Naive thymus-derived CD4-positive, alpha-beta T cell (primary cell): ENCODE measurements at regions not wholly inside any gene's neighbourhood (a gene's known extent, or its start where the extent isn't known, plus 50 kb on each side); places are given as distances from the start of the nearest gene placed in this dataset.

ENCODE experiments used
- ATAC-seq: fragments of 150-1000 bp; cut with Tn5 transposase; 2 replicates; pipeline ENCODE4 v1.10.0; 2021; ENCODE audit warnings: mild to moderate bottlenecking, moderate library complexity
- CTCF ChIA-PET: fragments of 350-600 bp; sonication (Branson Sonifier 250); formaldehyde crosslinking; loops from one replicate; lab custom pipeline; 2021; ENCODE audit warnings: antibody characterized with exemption; lab: Charles Lee
- POLR2A ChIA-PET: fragments of 350-600 bp; sonication (Branson Sonifier 250); formaldehyde crosslinking; loops from one replicate; lab custom pipeline; 2021; ENCODE audit warnings: antibody characterized with exemption, inconsistent platforms; lab: Charles Lee
- DNase-seq, 9 donors: peaks; one replicate each; pipeline versions ENCODE4 v3.0.0 to v3.0.0-alpha.2; 2020 to 2022; ENCODE audit warnings: mixed read lengths in 1 of 9
- H3K27ac ChIP-seq: one replicate; pipeline ENCODE4 v1.7.0; 2013; ENCODE audit warnings: mild to moderate bottlenecking, low read depth, low read length, moderate library complexity
- H3K27me3 ChIP-seq, 2 donors: one replicate each; pipeline ENCODE4 v1.7.0; 2013; ENCODE audit warnings: low read length in 2 of 2, mild to moderate bottlenecking in 2 of 2, moderate library complexity in 2 of 2; ENCODE audit not compliant: control insufficient read depth in 2 of 2, insufficient read depth in 2 of 2
- H3K36me3 ChIP-seq, 3 experiments: 1 replicate in 2 of 3; 2 replicates in 1 of 3; pipeline ENCODE4 v1.7.0; 2013; ENCODE audit warnings: low read length in 3 of 3, mild to moderate bottlenecking in 3 of 3, moderate library complexity in 1 of 3; ENCODE audit not compliant: insufficient read depth in 3 of 3, control insufficient read depth in 2 of 3
- H3K4me1 ChIP-seq, 2 donors: one replicate each; pipeline ENCODE4 v1.7.0; 2013; ENCODE audit warnings: low read length in 2 of 2, mild to moderate bottlenecking in 2 of 2, moderate library complexity in 1 of 2; ENCODE audit not compliant: control insufficient read depth in 2 of 2, insufficient read depth in 2 of 2
- H3K4me3 ChIP-seq: 2 replicates; pipeline ENCODE4 v1.7.0; 2013; ENCODE audit warnings: mild to moderate bottlenecking, low read length
- H3K9me3 ChIP-seq, 3 experiments: 1 replicate in 2 of 3; 2 replicates in 1 of 3; pipeline ENCODE4 v1.7.0; 2013; ENCODE audit warnings: low read length in 3 of 3; ENCODE audit not compliant: control insufficient read depth in 2 of 3
- H3K27ac Mint-ChIP-seq, 9 donors: one replicate each; pipeline ENCODE4 v1.8.0; 2020 to 2022; ENCODE audit warnings: mixed read lengths in 9 of 9, mild to moderate bottlenecking in 8 of 9, moderate library complexity in 5 of 9, inconsistent platforms in 2 of 9
- H3K27me3 Mint-ChIP-seq, 5 donors: one replicate each; pipeline ENCODE4 v1.8.0; 2021 to 2022; ENCODE audit warnings: mixed read lengths in 5 of 5, mild to moderate bottlenecking in 1 of 5
- H3K36me3 Mint-ChIP-seq, 5 donors: one replicate each; pipeline ENCODE4 v1.8.0; 2020 to 2022; ENCODE audit warnings: mixed read lengths in 5 of 5, mild to moderate bottlenecking in 3 of 5, inconsistent platforms in 1 of 5
- H3K4me1 Mint-ChIP-seq, 7 donors: one replicate each; pipeline ENCODE4 v1.8.0; 2020 to 2022; ENCODE audit warnings: mixed read lengths in 7 of 7, mild to moderate bottlenecking in 3 of 7, inconsistent platforms in 1 of 7
- H3K4me3 Mint-ChIP-seq, 10 donors: one replicate each; pipeline ENCODE4 v1.8.0; 2020 to 2022; ENCODE audit warnings: mild to moderate bottlenecking in 10 of 10, mixed read lengths in 10 of 10, moderate library complexity in 6 of 10, inconsistent platforms in 2 of 10
- H3K9me3 Mint-ChIP-seq, 11 donors: one replicate each; pipeline ENCODE4 v1.8.0; 2020 to 2022; ENCODE audit warnings: mixed read lengths in 11 of 11, mild to moderate bottlenecking in 4 of 11, inconsistent platforms in 1 of 11, moderate library complexity in 1 of 11
- intact Hi-C, 2 donors: fragments of 100-400 bp; cut with micrococcal nuclease; formaldehyde crosslinking; loops; one replicate each; pipeline ENCODE4 v1.15.1; 2023

DNA sequence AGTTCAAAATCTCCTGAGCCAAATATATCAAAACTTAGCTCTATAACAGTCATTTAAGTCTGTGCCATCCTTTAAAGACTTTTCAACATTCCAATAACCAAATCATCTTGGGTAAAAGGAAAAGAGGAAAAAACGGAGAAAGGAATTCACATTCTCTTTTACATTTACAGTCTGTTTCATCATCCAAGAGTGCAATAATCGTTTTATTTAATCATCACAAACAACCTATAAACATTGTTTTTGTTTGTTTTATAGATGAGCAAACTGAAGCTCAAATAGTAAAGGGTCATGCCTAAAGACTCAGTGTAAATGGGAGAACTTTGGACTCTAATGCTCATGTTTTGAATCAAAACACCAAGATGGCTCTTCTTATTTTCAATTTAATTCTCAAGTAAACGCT, 252.3 kb downstream of the TOX3 start:
- Mint-ChIP-seq H3K4me3 (no peak overlapping the region), H3K27me3 (no peaks in the 10 kb centered on the region), H3K36me3 (no peaks in the 10 kb centered on the region), H3K9me3 (peaks cover 0 to 21% (median 5%) of the 10 kb centered on the region in 11 donors), H3K27ac (no peak overlapping the region), H3K4me1 (no peaks in the 10 kb centered on the region)
- Histone ChIP-seq H3K27me3 (no peaks in the 10 kb centered on the region), H3K4me3 (no peak overlapping the region), H3K4me1 (no peaks in the 10 kb centered on the region), H3K27ac (no peak overlapping the region), H3K9me3 (no peaks in the 10 kb centered on the region), H3K36me3 (no peaks in the 10 kb centered on the region)
- DNase-seq (no peak), ATAC-seq (no peak)
- POLR2A ChIA-PET = no interaction called here
- intact Hi-C loops = no loop called here
- CTCF ChIA-PET = no interaction called here

DNA sequence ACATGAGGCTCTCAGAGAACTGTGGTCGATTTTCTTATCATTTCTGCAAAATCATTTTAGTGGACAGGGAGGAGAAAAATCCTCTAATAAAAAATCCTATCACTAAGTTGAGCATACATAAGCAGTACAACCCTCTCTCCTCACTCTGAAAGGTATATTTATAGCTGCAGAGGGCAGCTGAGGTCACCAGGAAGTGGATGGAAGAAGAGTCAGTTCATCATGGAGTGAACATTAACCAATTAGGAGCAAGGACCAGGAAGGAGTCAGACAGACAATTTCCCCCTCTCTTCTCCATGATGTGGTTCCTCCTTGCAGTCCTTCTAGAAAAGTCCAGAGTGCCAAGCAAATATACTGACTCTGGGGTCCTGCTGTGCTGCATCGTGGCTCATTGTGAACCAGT, 253.7 kb downstream of the TOX3 start:
- CTCF ChIA-PET = no interaction called here
- no peak for DNase-seq
- H3K27ac Mint-ChIP-seq = no peak overlapping the region
- Histone ChIP-seq H3K27ac (no peak overlapping the region), H3K4me3 (no peak overlapping the region), H3K36me3 (no peaks in the 10 kb centered on the region), H3K4me1 (no peaks in the 10 kb centered on the region), H3K27me3 (no peaks in the 10 kb centered on the region), H3K9me3 (no peaks in the 10 kb centered on the region)
- intact Hi-C loops = no loop called here
- no peaks in the 10 kb centered on the region for H3K4me1 Mint-ChIP-seq
- POLR2A ChIA-PET = no interaction called here
- no peaks in the 10 kb centered on the region for H3K27me3 Mint-ChIP-seq
- H3K9me3 Mint-ChIP-seq = peaks cover 0 to 25% (median 6%) of the 10 kb centered on the region in 11 donors
- H3K36me3 Mint-ChIP-seq = no peaks in the 10 kb centered on the region
- ATAC-seq = no peak
- no peak overlapping the region for H3K4me3 Mint-ChIP-seq

DNA sequence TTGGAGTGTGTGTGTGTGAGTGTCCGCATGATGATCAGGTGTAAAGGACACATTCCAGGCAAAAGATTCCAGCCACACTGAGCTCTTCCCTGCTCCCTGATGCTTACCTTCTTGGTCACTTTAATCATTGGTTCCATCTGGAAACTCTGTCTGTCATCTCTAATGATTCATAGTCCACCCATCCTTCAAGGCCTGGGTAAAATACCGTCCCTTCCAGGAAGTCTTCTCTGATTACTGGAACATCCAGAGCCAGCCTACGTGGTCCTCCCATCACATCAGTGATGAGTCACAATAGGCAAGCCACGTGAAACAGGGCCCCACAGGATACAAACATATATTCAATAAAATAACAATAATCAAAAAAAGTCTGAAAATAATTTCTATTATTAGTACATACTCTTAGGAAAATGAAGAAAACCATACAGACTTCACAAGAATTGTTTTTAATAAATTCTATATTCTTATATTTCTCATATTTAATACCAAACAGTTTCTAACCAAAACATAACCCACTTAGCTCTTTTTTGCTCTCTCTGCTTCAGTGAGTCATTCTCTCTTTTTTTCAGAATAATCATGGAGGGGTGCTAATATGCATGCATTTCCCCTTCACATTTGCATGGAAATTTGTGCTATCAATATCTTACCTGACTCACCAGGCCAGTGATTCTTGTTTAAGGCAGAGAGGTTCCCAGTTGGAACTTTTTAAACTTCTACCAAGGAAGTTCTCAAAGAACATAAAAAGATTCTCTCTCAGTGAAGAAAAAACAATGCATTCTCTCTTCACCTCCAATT, 263.2 kb downstream of the TOX3 start:
- intact Hi-C loops = no loop called here
- H3K9me3 Mint-ChIP-seq = peaks cover 0 to 19% (median 6%) of the 10 kb centered on the region in 11 donors
- H3K36me3 ChIP-seq = no peaks in the 10 kb centered on the region

DNA sequence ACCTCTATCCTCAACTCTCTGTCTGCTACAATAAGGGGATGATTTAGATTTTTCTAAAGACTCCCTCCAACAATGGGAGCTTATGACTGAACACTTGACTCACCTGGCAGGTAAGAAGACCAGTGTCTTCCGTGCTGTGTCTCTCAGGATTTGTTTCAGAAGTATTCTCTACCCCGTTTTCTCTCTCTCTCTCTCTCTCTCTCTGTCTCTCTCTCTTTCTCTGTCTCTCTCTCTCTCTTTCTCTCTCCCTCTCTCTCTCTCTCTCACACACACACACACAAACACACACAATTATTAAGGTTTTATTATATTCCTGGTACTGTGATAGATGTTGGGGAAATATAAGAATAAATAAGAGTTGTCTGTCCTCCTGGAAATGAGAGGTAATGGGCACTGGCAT, 263.9 kb downstream of the TOX3 start:
- H3K4me3 Mint-ChIP-seq = no peak overlapping the region
- peaks cover 0 to 15% (median 5%) of the 10 kb centered on the region in 11 donors for H3K9me3 Mint-ChIP-seq
- ChIA-PET POLR2A (no interaction called here), CTCF (no interaction called here)
- H3K27me3 Mint-ChIP-seq = no peaks in the 10 kb centered on the region
- DNase-seq (no peak), ATAC-seq (no peak)
- no peaks in the 10 kb centered on the region for H3K9me3 ChIP-seq
- intact Hi-C loops = no loop called here
- H3K4me3 ChIP-seq = no peak overlapping the region
- no peak overlapping the region for H3K27ac ChIP-seq
- no peak overlapping the region for H3K27ac Mint-ChIP-seq
- H3K4me1 ChIP-seq = no peaks in the 10 kb centered on the region
- H3K36me3 ChIP-seq = no peaks in the 10 kb centered on the region
- H3K36me3 Mint-ChIP-seq = no peaks in the 10 kb centered on the region
- H3K27me3 ChIP-seq = no peaks in the 10 kb centered on the region
- H3K4me1 Mint-ChIP-seq = no peaks in the 10 kb centered on the region

More for the DNA sequence above, 263.2 kb downstream of the TOX3 start:
- Histone ChIP-seq H3K27me3 (no peaks in the 10 kb centered on the region), H3K4me1 (no peaks in the 10 kb centered on the region), H3K27ac (no peak overlapping the region), H3K4me3 (no peak overlapping the region), H3K9me3 (no peaks in the 10 kb centered on the region)
- ChIA-PET POLR2A (no interaction called here), CTCF (no interaction called here)
- Mint-ChIP-seq H3K36me3 (no peaks in the 10 kb centered on the region), H3K4me3 (no peak overlapping the region), H3K4me1 (no peaks in the 10 kb centered on the region), H3K27ac (no peak overlapping the region), H3K27me3 (no peaks in the 10 kb centered on the region)
- ATAC-seq (no peak), DNase-seq (no peak)

DNA sequence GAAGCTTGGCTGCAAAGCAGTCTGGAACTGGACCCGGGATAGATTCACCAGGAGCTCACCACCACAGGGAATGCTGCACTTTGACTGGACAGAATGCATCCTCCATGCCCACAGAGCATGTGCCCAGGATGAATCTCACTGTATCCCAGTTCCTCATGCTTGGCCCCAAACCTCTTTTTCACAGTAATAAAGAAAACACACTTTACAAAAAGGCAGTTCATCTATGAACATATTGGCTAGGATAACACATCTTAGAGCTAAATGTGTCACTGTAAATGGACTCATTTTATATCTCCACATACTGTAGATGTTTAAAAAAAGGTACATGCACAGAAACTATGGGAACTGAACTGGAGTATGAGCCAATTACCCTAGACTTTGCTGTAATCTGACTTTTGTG, 266.9 kb downstream of the TOX3 start:
- Histone ChIP-seq H3K4me3 (no peak overlapping the region), H3K27me3 (no peaks in the 10 kb centered on the region), H3K9me3 (no peaks in the 10 kb centered on the region), H3K4me1 (no peaks in the 10 kb centered on the region), H3K36me3 (no peaks in the 10 kb centered on the region), H3K27ac (no peak overlapping the region)
- H3K27me3 Mint-ChIP-seq = no peaks in the 10 kb centered on the region
- H3K4me3 Mint-ChIP-seq = no peak overlapping the region
- H3K36me3 Mint-ChIP-seq = no peaks in the 10 kb centered on the region
- intact Hi-C loops = no loop called here
- ChIA-PET POLR2A (no interaction called here), CTCF (no interaction called here)
- no peak overlapping the region for H3K27ac Mint-ChIP-seq
- H3K9me3 Mint-ChIP-seq = peaks cover 0 to 9% (median 5%) of the 10 kb centered on the region in 11 donors
- no peaks in the 10 kb centered on the region for H3K4me1 Mint-ChIP-seq
- DNase-seq (no peak), ATAC-seq (no peak)

DNA sequence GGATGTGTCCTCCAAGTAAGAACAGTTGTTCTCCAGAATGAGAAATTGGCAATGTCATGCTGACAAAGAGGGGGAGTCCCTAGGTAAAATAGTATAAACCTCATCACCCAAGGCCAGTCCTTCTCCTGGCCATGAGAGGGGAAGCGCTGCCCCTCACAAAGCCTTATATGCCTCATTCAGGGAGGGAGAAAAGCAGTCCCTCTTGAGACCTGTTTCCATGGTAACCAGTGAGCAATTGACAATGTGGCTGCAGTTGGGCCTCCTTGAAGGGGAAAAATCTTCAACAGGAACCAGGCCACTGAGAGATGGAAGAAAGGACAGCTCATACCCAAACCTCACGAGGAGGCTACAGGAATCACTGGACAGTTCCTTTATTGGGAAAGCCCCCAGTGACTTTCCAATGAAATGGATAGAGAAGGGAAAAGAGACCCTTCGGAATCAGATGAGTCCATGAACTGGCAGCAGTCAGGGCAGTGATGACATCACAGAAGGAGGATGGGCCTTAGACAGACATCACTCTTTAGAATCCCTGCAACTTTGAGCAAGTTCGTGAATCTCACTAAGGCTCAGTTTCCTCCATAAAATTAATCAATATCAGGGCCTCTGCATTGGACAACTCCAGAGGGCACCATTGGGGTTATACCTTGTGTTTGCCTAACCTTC, 275.7 kb downstream of the TOX3 start:
- Mint-ChIP-seq H3K27me3 (no peaks in the 10 kb centered on the region), H3K9me3 (peaks cover 0 to 14% (median 4%) of the 10 kb centered on the region in 11 donors), H3K36me3 (peaks cover 0 to 4% (median 0%) of the 10 kb centered on the region in 5 donors), H3K4me1 (no peaks in the 10 kb centered on the region), H3K4me3 (no peak overlapping the region), H3K27ac (no peak overlapping the region)
- Histone ChIP-seq H3K27ac (no peak overlapping the region), H3K4me3 (no peak overlapping the region), H3K4me1 (no peaks in the 10 kb centered on the region), H3K9me3 (no peaks in the 10 kb centered on the region), H3K36me3 (no peaks in the 10 kb centered on the region), H3K27me3 (no peaks in the 10 kb centered on the region)
- no peak for DNase-seq
- POLR2A ChIA-PET = no interaction called here
- CTCF ChIA-PET = no interaction called here
- intact Hi-C loops = no loop called here
- ATAC-seq = no peak

DNA sequence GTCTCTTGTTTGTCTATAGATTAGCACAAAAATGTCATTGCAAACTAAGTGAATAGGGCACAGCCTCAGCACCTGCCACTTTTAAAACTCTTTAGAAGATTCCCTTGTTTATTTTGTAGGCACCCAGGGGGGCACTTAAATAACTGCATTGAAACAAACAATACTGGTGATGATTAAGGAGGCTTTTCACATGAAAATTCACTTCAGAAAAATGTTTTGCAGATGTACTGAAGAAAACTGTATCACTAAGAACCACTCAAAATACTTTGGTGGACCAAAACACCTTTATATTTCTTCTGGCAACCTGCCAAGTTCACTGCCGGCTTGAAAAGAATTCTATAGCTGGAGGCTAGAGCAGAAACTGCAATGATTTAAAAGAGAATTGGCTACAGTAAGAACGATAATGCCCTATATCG, 281.5 kb downstream of the TOX3 start:
- H3K4me3 ChIP-seq = no peak overlapping the region
- H3K27ac ChIP-seq = no peak overlapping the region
- ATAC-seq (no peak), DNase-seq (no peak)
- intact Hi-C loops = no loop called here
- H3K4me3 Mint-ChIP-seq = no peak overlapping the region
- no peaks in the 10 kb centered on the region for H3K4me1 ChIP-seq
- H3K36me3 Mint-ChIP-seq = peaks cover 0 to 4% (median 0%) of the 10 kb centered on the region in 5 donors
- no peaks in the 10 kb centered on the region for H3K27me3 ChIP-seq
- ChIA-PET POLR2A (no interaction called here), CTCF (no interaction called here)
- no peaks in the 10 kb centered on the region for H3K9me3 ChIP-seq
- H3K27ac Mint-ChIP-seq = no peak overlapping the region
- peaks cover 0 to 9% (median 2%) of the 10 kb centered on the region in 11 donors for H3K9me3 Mint-ChIP-seq
- H3K27me3 Mint-ChIP-seq = no peaks in the 10 kb centered on the region
- no peaks in the 10 kb centered on the region for H3K4me1 Mint-ChIP-seq
- H3K36me3 ChIP-seq = no peaks in the 10 kb centered on the region
